Prostate gland (tissue), 2 donors: ENCODE measurements at regions not wholly inside any gene's neighbourhood (a gene's known extent, or its start where the extent isn't known, plus 50 kb on each side); places are given as distances from the start of the nearest gene placed in this dataset.

ENCODE experiments used
- DNase-seq: peaks from one replicate; pipeline ENCODE4 v3.0.0-alpha.2; 2019; ENCODE audit warnings: low spot score
- H3K27ac ChIP-seq, 2 donors: fragments of 200-600 bp; sonication (generic); 2 replicates each; pipeline ENCODE4 v1.5.1; 2017 to 2019
- H3K27me3 ChIP-seq: fragments of 200-600 bp; sonication (generic); replicated peaks from 2 replicates; pipeline ENCODE4 v1.5.1; 2019; ENCODE audit not compliant: insufficient read depth
- H3K36me3 ChIP-seq, 2 donors: fragments of 200-600 bp; sonication (generic); 1 replicate in 1 of 2; 2 replicates in 1 of 2; pipeline versions ENCODE4 v1.5.1 to v1.8.1; 2017 to 2019
- H3K4me1 ChIP-seq: fragments of 200-600 bp; sonication (generic); replicated peaks from 2 replicates; pipeline ENCODE4 v1.5.1; 2019
- H3K4me3 ChIP-seq, 2 donors: fragments of 200-600 bp; sonication (generic); 2 replicates each; pipeline ENCODE4 v1.5.1; 2017 to 2019
- H3K9me3 ChIP-seq: fragments of 200-600 bp; sonication (generic); 2 replicates; pipeline ENCODE4 v1.5.1; 2017
- POLR2A ChIP-seq: fragments of 450-650 bp; IDR thresholded peaks from one replicate; pipeline ENCODE4 v1.6.1; 2016; ENCODE audit warnings: antibody characterized with exemption, mild to moderate bottlenecking
- POLR2AphosphoS5 ChIP-seq: sonication (generic); formaldehyde crosslinking; IDR thresholded peaks from one replicate; pipeline ENCODE4 v1.6.1; 2017; ENCODE audit warnings: antibody characterized with exemption
- WGBS: methylation state at CpG from one replicate; pipeline ENCODE4 v1.1.5; 2018; 5-methylcytosine and 5-hydroxymethylcytosine counted together
- intact Hi-C: fragments of 100-400 bp; cut with DNase I; formaldehyde crosslinking; loops from one replicate; pipeline ENCODE4 v1.14.2; 2022
- TF ChIP-seq, protein P1 (sequence below), 4 experiments: fragments of 200-600 bp in 2 of 4; fragments of 450-650 bp in 2 of 4; sonication (generic) in 2 of 4; IDR thresholded peaks; 1 replicate in 3 of 4; 2 replicates in 1 of 4; pipeline ENCODE4 v1.5.1; 2016 to 2019; ENCODE audit warnings: antibody characterized with exemption in 4 of 4, mild to moderate bottlenecking in 2 of 4, moderate library complexity in 2 of 4

DNA sequence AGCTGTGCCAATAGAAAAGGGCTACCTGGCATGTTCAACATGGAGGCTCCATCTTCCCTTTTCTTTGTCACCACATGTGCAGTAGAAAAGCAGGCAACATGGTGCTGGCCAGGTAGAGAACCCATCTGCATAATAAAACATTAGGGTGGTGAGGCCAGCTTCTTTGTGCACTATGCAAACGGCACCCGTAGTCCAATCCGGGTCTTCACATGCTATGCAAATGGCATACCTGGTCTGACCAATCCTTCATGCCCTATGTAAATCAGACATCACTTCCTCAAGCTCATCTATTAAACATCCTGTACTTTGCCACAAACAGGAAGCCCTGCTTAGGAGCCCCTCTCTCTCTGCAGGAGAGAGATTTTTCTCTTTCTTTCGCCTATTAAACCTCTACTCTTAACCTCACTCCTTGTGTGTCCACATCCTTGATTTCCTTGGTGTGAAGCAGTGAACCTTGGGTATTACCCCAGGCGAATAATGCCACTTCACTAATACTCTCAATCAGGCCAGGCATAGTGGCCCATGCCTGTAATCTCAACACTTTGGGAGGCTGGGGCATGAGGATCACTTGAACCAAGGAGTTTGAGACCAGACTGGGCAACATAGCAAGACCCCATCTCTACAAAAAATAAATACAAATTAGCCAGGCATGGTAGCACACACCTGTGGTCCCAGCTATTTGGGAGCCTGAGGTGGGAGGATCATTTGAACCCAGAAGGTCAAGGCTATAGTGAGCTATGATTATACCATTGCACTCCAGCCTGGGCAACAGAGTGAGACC is 111.3 kb upstream of the MRI1 start:
- H3K9me3 ChIP-seq = no peaks in the 10 kb centered on the region
- intact Hi-C loops = no loop called here

DNA sequence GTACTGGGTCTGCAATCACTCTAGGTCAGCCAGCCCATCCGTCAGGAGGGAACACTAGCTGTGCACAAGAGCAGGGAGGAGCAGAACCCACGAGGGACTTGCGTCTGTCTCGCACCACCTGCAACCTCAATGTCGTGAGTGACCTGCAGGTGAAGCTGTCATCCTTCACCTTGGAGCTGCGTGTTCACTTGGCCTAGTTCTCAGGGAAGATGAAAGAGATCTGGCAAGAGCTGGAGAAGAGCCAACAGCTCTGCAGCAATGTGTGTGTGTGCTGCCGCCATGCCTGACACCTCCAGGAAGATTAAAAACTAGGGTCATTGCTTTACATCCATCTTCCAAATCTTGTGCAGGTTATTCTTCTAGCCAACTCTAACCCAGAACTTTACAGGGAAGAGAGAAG is 117.6 kb upstream of the MRI1 start:
- intact Hi-C loops = no loop called here

More for the DNA sequence above, 111.3 kb upstream of the MRI1 start:
- no peak overlapping the region for H3K27ac ChIP-seq
- H3K4me3 ChIP-seq = no peak overlapping the region
- H3K36me3 ChIP-seq = no peaks in the 10 kb centered on the region
- 53% methylated on average over 5 of the region's 5 CpGs for WGBS
- TF ChIP-seq POLR2A (no peak), POLR2AphosphoS5 (no peak)
- TF ChIP-seq, protein P1, sequence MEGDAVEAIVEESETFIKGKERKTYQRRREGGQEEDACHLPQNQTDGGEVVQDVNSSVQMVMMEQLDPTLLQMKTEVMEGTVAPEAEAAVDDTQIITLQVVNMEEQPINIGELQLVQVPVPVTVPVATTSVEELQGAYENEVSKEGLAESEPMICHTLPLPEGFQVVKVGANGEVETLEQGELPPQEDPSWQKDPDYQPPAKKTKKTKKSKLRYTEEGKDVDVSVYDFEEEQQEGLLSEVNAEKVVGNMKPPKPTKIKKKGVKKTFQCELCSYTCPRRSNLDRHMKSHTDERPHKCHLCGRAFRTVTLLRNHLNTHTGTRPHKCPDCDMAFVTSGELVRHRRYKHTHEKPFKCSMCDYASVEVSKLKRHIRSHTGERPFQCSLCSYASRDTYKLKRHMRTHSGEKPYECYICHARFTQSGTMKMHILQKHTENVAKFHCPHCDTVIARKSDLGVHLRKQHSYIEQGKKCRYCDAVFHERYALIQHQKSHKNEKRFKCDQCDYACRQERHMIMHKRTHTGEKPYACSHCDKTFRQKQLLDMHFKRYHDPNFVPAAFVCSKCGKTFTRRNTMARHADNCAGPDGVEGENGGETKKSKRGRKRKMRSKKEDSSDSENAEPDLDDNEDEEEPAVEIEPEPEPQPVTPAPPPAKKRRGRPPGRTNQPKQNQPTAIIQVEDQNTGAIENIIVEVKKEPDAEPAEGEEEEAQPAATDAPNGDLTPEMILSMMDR (IDR thresholded peaks at IDR 0.05) = no peak
- no peaks in the 10 kb centered on the region for H3K4me1 ChIP-seq
- DNase-seq = no peak
- H3K27me3 ChIP-seq = no peaks in the 10 kb centered on the region

DNA sequence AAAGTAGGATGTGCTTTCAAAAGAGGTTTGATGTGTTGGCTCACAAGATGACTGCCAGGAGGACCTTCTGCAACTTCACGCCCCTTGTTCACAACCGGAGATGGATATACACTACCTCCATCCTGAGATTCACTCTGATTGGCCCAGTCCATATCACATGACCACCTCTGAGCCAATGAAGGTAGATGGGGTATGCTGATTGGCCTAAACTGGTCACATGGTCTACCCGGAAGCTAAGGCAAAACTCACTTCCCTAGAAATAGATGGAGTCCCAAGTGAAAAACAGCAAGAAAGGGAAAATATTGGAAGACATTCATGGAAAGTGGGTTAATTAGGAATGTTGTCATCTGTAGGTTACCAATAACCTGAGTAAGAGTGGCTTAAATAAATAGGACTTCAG is 119.7 kb upstream of the MRI1 start:
- no peaks in the 10 kb centered on the region for H3K4me1 ChIP-seq
- no peak overlapping the region for H3K27ac ChIP-seq
- TF ChIP-seq, protein P1 (IDR thresholded peaks at IDR 0.05) = no peak
- TF ChIP-seq POLR2AphosphoS5 = no peak
- TF ChIP-seq POLR2A = no peak
- no peaks in the 10 kb centered on the region for H3K9me3 ChIP-seq
- WGBS = 88% methylated on average over 3 of the region's 3 CpGs
- intact Hi-C loops = no loop called here
- no peaks in the 10 kb centered on the region for H3K36me3 ChIP-seq
- H3K27me3 ChIP-seq = no peaks in the 10 kb centered on the region
- DNase-seq = no peak
- no peak overlapping the region for H3K4me3 ChIP-seq

More for the DNA sequence above, 117.6 kb upstream of the MRI1 start:
- no peak overlapping the region for H3K4me3 ChIP-seq
- no peaks in the 10 kb centered on the region for H3K36me3 ChIP-seq
- 30% methylated on average over 7 of the region's 7 CpGs for WGBS
- H3K27me3 ChIP-seq = no peaks in the 10 kb centered on the region
- no peak for DNase-seq
- no peaks in the 10 kb centered on the region for H3K4me1 ChIP-seq
- no peak overlapping the region for H3K27ac ChIP-seq
- TF ChIP-seq POLR2A = no peak
- no peak for TF ChIP-seq POLR2AphosphoS5
- no peaks in the 10 kb centered on the region for H3K9me3 ChIP-seq

DNA sequence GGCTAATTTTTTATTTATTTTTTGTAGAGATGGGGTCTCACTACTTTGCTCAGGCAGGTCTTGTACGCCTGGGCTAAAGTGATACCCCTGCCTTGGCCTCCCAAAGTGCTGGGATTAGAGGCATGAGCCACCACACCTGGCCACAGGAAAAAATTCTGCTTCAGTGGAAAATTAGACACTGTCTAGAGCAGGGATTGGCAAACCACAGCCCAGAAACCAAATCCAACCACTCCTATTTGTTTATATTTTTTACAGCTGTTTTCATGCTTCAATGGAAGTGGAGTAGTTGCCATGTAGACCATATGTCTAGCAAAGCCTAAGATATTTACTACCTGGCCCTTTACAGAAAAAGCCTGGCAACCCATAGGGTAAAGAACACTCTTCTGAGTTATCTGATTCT is 123.7 kb upstream of the MRI1 start:
- no peak overlapping the region for H3K4me3 ChIP-seq
- no peaks in the 10 kb centered on the region for H3K9me3 ChIP-seq
- no peak for TF ChIP-seq POLR2AphosphoS5
- no peak for TF ChIP-seq POLR2A
- TF ChIP-seq, protein P1 (IDR thresholded peaks at IDR 0.05) = no peak
- H3K27me3 ChIP-seq = no peaks in the 10 kb centered on the region
- intact Hi-C loops = no loop called here
- no peak for DNase-seq
- WGBS = 88% methylated on average over 1 of the region's 1 CpG
- no peak overlapping the region for H3K27ac ChIP-seq
- no peaks in the 10 kb centered on the region for H3K36me3 ChIP-seq
- no peaks in the 10 kb centered on the region for H3K4me1 ChIP-seq

DNA sequence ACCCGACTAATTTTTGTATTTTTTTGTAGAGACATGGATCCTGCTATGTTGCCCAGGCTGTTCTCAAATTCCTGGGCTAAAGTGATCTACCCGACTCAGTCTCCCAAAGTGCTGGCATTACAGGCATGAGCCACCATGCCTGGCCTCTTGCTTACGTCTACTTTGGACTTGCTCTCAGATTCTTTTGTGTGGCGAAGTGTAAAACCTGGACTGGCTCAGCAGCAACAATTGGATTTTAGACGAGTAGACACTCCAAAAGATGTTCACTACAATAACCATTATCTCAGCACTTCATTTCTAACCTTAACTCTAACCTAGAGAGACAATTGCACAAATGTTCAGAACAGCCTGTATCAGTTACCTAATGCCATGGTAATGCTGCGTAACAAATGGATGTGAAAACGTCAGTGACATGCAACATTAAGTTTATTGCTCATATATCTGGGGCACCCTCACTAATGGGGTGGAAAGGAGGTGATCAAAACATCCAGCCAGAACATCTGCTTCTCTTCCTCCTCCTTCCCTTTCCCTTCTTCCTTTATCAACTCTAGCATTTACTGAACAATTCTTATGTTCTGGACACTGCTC is 124.9 kb upstream of the MRI1 start:
- H3K36me3 ChIP-seq = no peaks in the 10 kb centered on the region

More for the DNA sequence above, 124.9 kb upstream of the MRI1 start:
- Histone ChIP-seq H3K27ac (no peak overlapping the region), H3K27me3 (no peaks in the 10 kb centered on the region), H3K9me3 (no peaks in the 10 kb centered on the region), H3K4me3 (no peak overlapping the region), H3K4me1 (no peaks in the 10 kb centered on the region)
- intact Hi-C loops = no loop called here
- 62% methylated on average over 7 of the region's 7 CpGs for WGBS
- no peak for DNase-seq
- TF ChIP-seq, protein P1 (IDR thresholded peaks at IDR 0.05) = no peak
- TF ChIP-seq POLR2AphosphoS5 (no peak), POLR2A (no peak)
